ENCODE measurements at regions not wholly inside any gene's neighbourhood (a gene's known extent, or its start where the extent isn't known, plus 50 kb on each side); places are given as distances from the start of the nearest gene placed in this dataset.

DNA sequence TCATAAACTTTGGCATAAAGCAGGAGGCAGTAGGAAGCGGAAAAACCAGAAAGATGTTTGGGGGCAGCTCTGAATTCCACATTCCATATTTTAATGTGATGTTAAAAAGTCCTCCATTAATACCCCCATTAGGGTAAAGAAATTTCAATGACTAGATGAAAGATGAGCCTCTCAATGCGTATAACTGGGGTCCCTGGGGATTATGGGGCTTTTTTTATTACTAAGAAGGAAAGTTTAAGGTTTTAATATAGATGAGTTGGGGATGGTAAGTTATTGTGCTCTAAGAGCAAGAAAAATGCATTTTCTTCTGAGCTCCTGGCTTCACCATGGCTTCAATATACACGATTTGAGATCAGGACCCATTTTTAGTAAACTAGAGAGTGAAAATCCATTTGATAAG lies 321.9 kb downstream of the CDK5RAP2 start:
- 61% methylated on average over 3 of the region's 3 CpGs for WGBS
- Histone ChIP-seq H3K9ac (ENCODE audit: low read depth in 1 of 2, low read length in 2 of 2) (no peak overlapping the region), H3K4me3 (ENCODE audit: low read depth in 1 of 3, low read length in 3 of 3) (no peak overlapping the region), H3K27ac (ENCODE audit: low read depth in 1 of 2, low read length in 2 of 2) (no peak overlapping the region), H3K4me1 (ENCODE audit: control insufficient read depth in 4 of 4, insufficient read depth in 4 of 4, low read length in 3 of 4) (no peaks in the 10 kb centered on the region), H3K36me3 (ENCODE audit: control insufficient read depth in 4 of 4, insufficient read depth in 3 of 4, low read depth in 1 of 4, low read length in 3 of 4) (no peaks in the 10 kb centered on the region), H3K9me3 (ENCODE audit: control insufficient read depth in 4 of 4, low read length in 3 of 4) (peaks cover 0 to 2% (median 0%) of the 10 kb centered on the region in 4 donors), H3K27me3 (ENCODE audit: control insufficient read depth in 4 of 4, insufficient read depth in 4 of 4, low read length in 3 of 4) (peaks cover 0 to 5% (median 1%) of the 10 kb centered on the region in 4 donors)
- DNase-seq (ENCODE audit: low spot score): no peak
- no peak for TF ChIP-seq RXRA (IDR thresholded peaks at IDR 0.05)

DNA sequence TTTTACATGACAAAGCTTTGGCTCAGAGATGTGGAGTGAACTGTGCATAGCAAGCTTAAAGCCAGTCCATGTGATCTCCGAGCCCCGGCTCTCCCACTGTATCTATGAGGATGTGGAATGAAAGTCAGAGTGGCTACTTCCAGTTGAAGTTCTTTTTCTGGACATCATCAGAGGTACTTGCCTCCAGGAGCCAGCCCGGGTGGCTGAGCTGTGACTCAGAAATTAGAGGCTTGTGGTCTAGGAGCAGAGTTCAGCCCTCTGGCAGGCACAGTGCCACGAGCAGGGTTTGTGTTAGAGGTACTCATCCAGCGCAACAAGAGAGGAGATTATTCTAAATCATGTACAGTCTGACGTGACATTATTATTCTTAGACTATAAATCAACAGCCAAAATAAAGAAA lies 322.5 kb downstream of the CDK5RAP2 start:
- Histone ChIP-seq H3K27me3 (ENCODE audit: control insufficient read depth in 4 of 4, insufficient read depth in 4 of 4, low read length in 3 of 4) (peaks cover 0 to 5% (median 2%) of the 10 kb centered on the region in 4 donors), H3K36me3 (ENCODE audit: control insufficient read depth in 4 of 4, insufficient read depth in 3 of 4, low read depth in 1 of 4, low read length in 3 of 4) (no peaks in the 10 kb centered on the region), H3K4me1 (ENCODE audit: control insufficient read depth in 4 of 4, insufficient read depth in 4 of 4, low read length in 3 of 4) (no peaks in the 10 kb centered on the region), H3K9ac (ENCODE audit: low read depth in 1 of 2, low read length in 2 of 2) (no peak overlapping the region), H3K4me3 (ENCODE audit: low read depth in 1 of 3, low read length in 3 of 3) (no peak overlapping the region), H3K9me3 (ENCODE audit: control insufficient read depth in 4 of 4, low read length in 3 of 4) (peaks cover 0 to 2% (median 0%) of the 10 kb centered on the region in 4 donors), H3K27ac (ENCODE audit: low read depth in 1 of 2, low read length in 2 of 2) (no peak overlapping the region)
- no peak for DNase-seq (ENCODE audit: low spot score)
- TF ChIP-seq FOXA2 (IDR thresholded peaks at IDR 0.05): no peak
- TF ChIP-seq GABPA (IDR thresholded peaks at IDR 0.05 in 1 of 2, conservative IDR thresholded peaks at IDR 0.05 in 1 of 2): no peak
- 75% methylated on average over 6 of the region's 6 CpGs for WGBS

DNA sequence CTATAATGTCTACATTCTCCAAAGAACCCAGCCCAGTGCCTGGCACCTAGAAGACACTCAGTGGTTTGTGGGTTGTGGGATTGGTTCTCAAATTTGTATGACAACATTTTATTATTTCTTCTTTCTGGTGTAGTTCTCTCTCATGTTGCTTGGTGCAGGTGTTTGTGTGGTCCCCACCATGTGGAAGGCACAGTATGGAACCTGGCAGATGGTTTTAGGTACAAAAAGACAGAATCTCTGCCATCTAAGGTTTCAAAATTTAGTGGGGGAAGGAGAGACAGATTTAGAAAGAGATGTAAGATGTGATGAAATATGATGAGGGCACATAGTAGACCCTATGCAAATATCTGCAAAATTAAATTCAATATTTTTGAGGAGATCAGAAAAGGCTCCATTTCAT lies 323.8 kb downstream of the CDK5RAP2 start:
- Histone ChIP-seq H3K4me3 (ENCODE audit: low read depth in 1 of 3, low read length in 3 of 3) (no peak overlapping the region), H3K4me1 (ENCODE audit: control insufficient read depth in 4 of 4, insufficient read depth in 4 of 4, low read length in 3 of 4) (no peaks in the 10 kb centered on the region), H3K9me3 (ENCODE audit: control insufficient read depth in 4 of 4, low read length in 3 of 4) (peaks cover 0 to 2% (median 0%) of the 10 kb centered on the region in 4 donors), H3K36me3 (ENCODE audit: control insufficient read depth in 4 of 4, insufficient read depth in 3 of 4, low read depth in 1 of 4, low read length in 3 of 4) (no peaks in the 10 kb centered on the region), H3K9ac (ENCODE audit: low read depth in 1 of 2, low read length in 2 of 2) (no peak overlapping the region), H3K27ac (ENCODE audit: low read depth in 1 of 2, low read length in 2 of 2) (no peak overlapping the region), H3K27me3 (ENCODE audit: control insufficient read depth in 4 of 4, insufficient read depth in 4 of 4, low read length in 3 of 4) (peaks cover 0 to 6% (median 2%) of the 10 kb centered on the region in 4 donors)
- TF ChIP-seq YY1 (IDR thresholded peaks at IDR 0.05) (no peak), SP1 (IDR thresholded peaks at IDR 0.05) (no peak), RXRA (IDR thresholded peaks at IDR 0.05) (no peak), JUND (IDR thresholded peaks at IDR 0.05) (no peak), HNF4A (conservative IDR thresholded peaks at IDR 0.05) (no peak), TAF1 (conservative IDR thresholded peaks at IDR 0.05) (no peak), NR2F2 (IDR thresholded peaks at IDR 0.05) (no peak), FOXA1 (IDR thresholded peaks at IDR 0.05) (no peak), GABPA (IDR thresholded peaks at IDR 0.05 in 1 of 2, conservative IDR thresholded peaks at IDR 0.05 in 1 of 2) (no peak), FOXA2 (IDR thresholded peaks at IDR 0.05) (no peak)
- TF ChIP-seq, protein P1, sequence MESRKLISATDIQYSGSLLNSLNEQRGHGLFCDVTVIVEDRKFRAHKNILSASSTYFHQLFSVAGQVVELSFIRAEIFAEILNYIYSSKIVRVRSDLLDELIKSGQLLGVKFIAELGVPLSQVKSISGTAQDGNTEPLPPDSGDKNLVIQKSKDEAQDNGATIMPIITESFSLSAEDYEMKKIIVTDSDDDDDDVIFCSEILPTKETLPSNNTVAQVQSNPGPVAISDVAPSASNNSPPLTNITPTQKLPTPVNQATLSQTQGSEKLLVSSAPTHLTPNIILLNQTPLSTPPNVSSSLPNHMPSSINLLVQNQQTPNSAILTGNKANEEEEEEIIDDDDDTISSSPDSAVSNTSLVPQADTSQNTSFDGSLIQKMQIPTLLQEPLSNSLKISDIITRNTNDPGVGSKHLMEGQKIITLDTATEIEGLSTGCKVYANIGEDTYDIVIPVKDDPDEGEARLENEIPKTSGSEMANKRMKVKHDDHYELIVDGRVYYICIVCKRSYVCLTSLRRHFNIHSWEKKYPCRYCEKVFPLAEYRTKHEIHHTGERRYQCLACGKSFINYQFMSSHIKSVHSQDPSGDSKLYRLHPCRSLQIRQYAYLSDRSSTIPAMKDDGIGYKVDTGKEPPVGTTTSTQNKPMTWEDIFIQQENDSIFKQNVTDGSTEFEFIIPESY (IDR thresholded peaks at IDR 0.05): no peak
- TF ChIP-seq, protein P2, sequence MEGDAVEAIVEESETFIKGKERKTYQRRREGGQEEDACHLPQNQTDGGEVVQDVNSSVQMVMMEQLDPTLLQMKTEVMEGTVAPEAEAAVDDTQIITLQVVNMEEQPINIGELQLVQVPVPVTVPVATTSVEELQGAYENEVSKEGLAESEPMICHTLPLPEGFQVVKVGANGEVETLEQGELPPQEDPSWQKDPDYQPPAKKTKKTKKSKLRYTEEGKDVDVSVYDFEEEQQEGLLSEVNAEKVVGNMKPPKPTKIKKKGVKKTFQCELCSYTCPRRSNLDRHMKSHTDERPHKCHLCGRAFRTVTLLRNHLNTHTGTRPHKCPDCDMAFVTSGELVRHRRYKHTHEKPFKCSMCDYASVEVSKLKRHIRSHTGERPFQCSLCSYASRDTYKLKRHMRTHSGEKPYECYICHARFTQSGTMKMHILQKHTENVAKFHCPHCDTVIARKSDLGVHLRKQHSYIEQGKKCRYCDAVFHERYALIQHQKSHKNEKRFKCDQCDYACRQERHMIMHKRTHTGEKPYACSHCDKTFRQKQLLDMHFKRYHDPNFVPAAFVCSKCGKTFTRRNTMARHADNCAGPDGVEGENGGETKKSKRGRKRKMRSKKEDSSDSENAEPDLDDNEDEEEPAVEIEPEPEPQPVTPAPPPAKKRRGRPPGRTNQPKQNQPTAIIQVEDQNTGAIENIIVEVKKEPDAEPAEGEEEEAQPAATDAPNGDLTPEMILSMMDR (IDR thresholded peaks at IDR 0.05; ENCODE audit: low read depth, low read length, missing input control): no peak
- TF ChIP-seq, protein P3, sequence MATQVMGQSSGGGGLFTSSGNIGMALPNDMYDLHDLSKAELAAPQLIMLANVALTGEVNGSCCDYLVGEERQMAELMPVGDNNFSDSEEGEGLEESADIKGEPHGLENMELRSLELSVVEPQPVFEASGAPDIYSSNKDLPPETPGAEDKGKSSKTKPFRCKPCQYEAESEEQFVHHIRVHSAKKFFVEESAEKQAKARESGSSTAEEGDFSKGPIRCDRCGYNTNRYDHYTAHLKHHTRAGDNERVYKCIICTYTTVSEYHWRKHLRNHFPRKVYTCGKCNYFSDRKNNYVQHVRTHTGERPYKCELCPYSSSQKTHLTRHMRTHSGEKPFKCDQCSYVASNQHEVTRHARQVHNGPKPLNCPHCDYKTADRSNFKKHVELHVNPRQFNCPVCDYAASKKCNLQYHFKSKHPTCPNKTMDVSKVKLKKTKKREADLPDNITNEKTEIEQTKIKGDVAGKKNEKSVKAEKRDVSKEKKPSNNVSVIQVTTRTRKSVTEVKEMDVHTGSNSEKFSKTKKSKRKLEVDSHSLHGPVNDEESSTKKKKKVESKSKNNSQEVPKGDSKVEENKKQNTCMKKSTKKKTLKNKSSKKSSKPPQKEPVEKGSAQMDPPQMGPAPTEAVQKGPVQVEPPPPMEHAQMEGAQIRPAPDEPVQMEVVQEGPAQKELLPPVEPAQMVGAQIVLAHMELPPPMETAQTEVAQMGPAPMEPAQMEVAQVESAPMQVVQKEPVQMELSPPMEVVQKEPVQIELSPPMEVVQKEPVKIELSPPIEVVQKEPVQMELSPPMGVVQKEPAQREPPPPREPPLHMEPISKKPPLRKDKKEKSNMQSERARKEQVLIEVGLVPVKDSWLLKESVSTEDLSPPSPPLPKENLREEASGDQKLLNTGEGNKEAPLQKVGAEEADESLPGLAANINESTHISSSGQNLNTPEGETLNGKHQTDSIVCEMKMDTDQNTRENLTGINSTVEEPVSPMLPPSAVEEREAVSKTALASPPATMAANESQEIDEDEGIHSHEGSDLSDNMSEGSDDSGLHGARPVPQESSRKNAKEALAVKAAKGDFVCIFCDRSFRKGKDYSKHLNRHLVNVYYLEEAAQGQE (IDR thresholded peaks at IDR 0.05): no peak
- TF ChIP-seq, protein P4, sequence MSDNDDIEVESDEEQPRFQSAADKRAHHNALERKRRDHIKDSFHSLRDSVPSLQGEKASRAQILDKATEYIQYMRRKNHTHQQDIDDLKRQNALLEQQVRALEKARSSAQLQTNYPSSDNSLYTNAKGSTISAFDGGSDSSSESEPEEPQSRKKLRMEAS (IDR thresholded peaks at IDR 0.05): no peak
- TF ChIP-seq, protein P5, sequence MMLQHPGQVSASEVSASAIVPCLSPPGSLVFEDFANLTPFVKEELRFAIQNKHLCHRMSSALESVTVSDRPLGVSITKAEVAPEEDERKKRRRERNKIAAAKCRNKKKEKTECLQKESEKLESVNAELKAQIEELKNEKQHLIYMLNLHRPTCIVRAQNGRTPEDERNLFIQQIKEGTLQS (IDR thresholded peaks at IDR 0.05): no peak
- DNase-seq (ENCODE audit: low spot score): no peak

Data from liver (tissue), 8 donors.